C4-2B (cell line): ENCODE measurements at regions not wholly inside any gene's neighbourhood (a gene's known extent, or its start where the extent isn't known, plus 50 kb on each side); places are given as distances from the start of the nearest gene placed in this dataset.

Experiments
- ZFX ChIP-seq: fragments of 450-650 bp; IDR thresholded peaks from 2 replicates; pipeline ENCODE4 v1.6.1; 2017
- TF ChIP-seq, protein P1 (sequence below): fragments of 450-650 bp; conservative IDR thresholded peaks from 2 replicates; pipeline ENCODE4 v1.5.1; 2017; ENCODE audit warnings: mild to moderate bottlenecking

DNA sequence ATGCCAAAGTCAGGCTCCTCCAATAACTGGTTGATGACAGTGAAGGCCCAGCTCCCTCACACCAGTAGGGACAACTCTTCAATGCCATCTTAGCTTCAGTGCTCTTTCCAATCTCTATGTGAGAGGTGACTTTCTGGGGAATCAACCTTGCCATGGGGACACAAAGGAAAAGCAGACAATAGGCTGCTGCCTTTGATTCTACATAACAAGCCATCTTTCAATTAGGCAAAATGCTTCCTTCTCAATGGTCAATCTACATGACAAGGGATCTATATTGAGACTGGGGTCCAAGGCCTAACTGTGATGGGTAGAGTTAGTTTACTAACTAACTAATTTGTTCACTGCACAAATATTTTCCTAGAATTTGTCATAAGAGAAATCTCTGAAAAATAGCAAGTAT is 1417.5 kb upstream of the SEL1L start:
- TF ChIP-seq, protein P1, sequence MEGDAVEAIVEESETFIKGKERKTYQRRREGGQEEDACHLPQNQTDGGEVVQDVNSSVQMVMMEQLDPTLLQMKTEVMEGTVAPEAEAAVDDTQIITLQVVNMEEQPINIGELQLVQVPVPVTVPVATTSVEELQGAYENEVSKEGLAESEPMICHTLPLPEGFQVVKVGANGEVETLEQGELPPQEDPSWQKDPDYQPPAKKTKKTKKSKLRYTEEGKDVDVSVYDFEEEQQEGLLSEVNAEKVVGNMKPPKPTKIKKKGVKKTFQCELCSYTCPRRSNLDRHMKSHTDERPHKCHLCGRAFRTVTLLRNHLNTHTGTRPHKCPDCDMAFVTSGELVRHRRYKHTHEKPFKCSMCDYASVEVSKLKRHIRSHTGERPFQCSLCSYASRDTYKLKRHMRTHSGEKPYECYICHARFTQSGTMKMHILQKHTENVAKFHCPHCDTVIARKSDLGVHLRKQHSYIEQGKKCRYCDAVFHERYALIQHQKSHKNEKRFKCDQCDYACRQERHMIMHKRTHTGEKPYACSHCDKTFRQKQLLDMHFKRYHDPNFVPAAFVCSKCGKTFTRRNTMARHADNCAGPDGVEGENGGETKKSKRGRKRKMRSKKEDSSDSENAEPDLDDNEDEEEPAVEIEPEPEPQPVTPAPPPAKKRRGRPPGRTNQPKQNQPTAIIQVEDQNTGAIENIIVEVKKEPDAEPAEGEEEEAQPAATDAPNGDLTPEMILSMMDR, result no peak
- no peak for TF ChIP-seq ZFX
